ENCODE measurements at regions not wholly inside any gene's neighbourhood (a gene's known extent, or its start where the extent isn't known, plus 50 kb on each side); places are given as distances from the start of the nearest gene placed in this dataset.
"Not testable (repeated sequence)": the region's sequence is repeated elsewhere in the genome, so short reads cannot be mapped to it uniquely, and the experiment has no call there.

- DNase-seq (ENCODE audit: low spot score): no peak
- intact Hi-C loops (cut with DNase I): no loop called here
Measured at GRCh38 chr5:91584352-91584751, 201.2 kb upstream of the ARRDC3 start.

- intact Hi-C loops (cut with DNase I): loop anchor here in 1 of 2 donors (5.0 kb wide), 1 partner anchor 251 kb away; no protein-coding TSS in a partner anchor
- not testable (repeated sequence) for DNase-seq (ENCODE audit: low spot score)
Measured at GRCh38 chr5:91566012-91566411, 182.9 kb upstream of the ARRDC3 start.

- intact Hi-C loops (cut with DNase I): no loop called here
Measured at GRCh38 chr5:91562922-91563321, 179.8 kb upstream of the ARRDC3 start.

GRCh38 chr5:91541696-91542095, 158.6 kb upstream of the ARRDC3 start:
- no peak for DNase-seq (ENCODE audit: low spot score)

More at GRCh38 chr5:91562922-91563321, 179.8 kb upstream of the ARRDC3 start:
- no peak for DNase-seq (ENCODE audit: low spot score)

GRCh38 chr5:91538179-91538578, 155.1 kb upstream of the ARRDC3 start:
- no peak for DNase-seq (ENCODE audit: low spot score)
- intact Hi-C loops (cut with DNase I): no loop called here

More at GRCh38 chr5:91541696-91542095, 158.6 kb upstream of the ARRDC3 start:
- intact Hi-C loops (cut with DNase I): no loop called here

- intact Hi-C loops (cut with DNase I): no loop called here
- no peak for DNase-seq (ENCODE audit: low spot score)
Measured at GRCh38 chr5:91535499-91535898, 152.4 kb upstream of the ARRDC3 start.

GRCh38 chr5:91534332-91534731, 151.2 kb upstream of the ARRDC3 start:
- DNase-seq (ENCODE audit: low spot score): no peak
- intact Hi-C loops (cut with DNase I): no loop called here

- DNase-seq (ENCODE audit: low spot score): no peak
- intact Hi-C loops (cut with DNase I): no loop called here
Measured at GRCh38 chr5:91532779-91533178, 149.7 kb upstream of the ARRDC3 start.

GRCh38 chr5:91532281-91532680, 149.2 kb upstream of the ARRDC3 start:
- no peak for DNase-seq (ENCODE audit: low spot score)

GRCh38 chr5:91528831-91529230, 145.7 kb upstream of the ARRDC3 start:
- no peak for DNase-seq (ENCODE audit: low spot score)
- intact Hi-C loops (cut with DNase I): no loop called here

More at GRCh38 chr5:91532281-91532680, 149.2 kb upstream of the ARRDC3 start:
- intact Hi-C loops (cut with DNase I): no loop called here

GRCh38 chr5:91521785-91522184, 138.7 kb upstream of the ARRDC3 start:
- intact Hi-C loops (cut with DNase I): no loop called here
- no peak for DNase-seq (ENCODE audit: low spot score)

GRCh38 chr5:91521334-91521733, 138.2 kb upstream of the ARRDC3 start:
- intact Hi-C loops (cut with DNase I): no loop called here
- no peak for DNase-seq (ENCODE audit: low spot score)

- DNase-seq (ENCODE audit: low spot score): no peak
- intact Hi-C loops (cut with DNase I): no loop called here
Measured at GRCh38 chr5:91514400-91514799, 131.3 kb upstream of the ARRDC3 start.

GRCh38 chr5:91503321-91503720, 120.2 kb upstream of the ARRDC3 start:
- intact Hi-C loops (cut with DNase I): no loop called here
- no peak for DNase-seq (ENCODE audit: low spot score)

- no peak for DNase-seq (ENCODE audit: low spot score)
- intact Hi-C loops (cut with DNase I): no loop called here
Measured at GRCh38 chr5:91500758-91501157, 117.6 kb upstream of the ARRDC3 start.

GRCh38 chr5:91499943-91500531, 116.9 kb upstream of the ARRDC3 start:
- no peak for DNase-seq (ENCODE audit: low spot score)
- intact Hi-C loops (cut with DNase I): no loop called here

- intact Hi-C loops (cut with DNase I): no loop called here
- no peak for DNase-seq (ENCODE audit: low spot score)
Measured at GRCh38 chr5:91495699-91496098, 112.6 kb upstream of the ARRDC3 start.

GRCh38 chr5:91494447-91494996, 111.4 kb upstream of the ARRDC3 start:
- DNase-seq (ENCODE audit: low spot score): no peak
- intact Hi-C loops (cut with DNase I): no loop called here

- intact Hi-C loops (cut with DNase I): no loop called here
- no peak for DNase-seq (ENCODE audit: low spot score)
Measured at GRCh38 chr5:91493086-91493485, 110.0 kb upstream of the ARRDC3 start.

GRCh38 chr5:91491229-91491628, 108.1 kb upstream of the ARRDC3 start:
- intact Hi-C loops (cut with DNase I): no loop called here
- no peak for DNase-seq (ENCODE audit: low spot score)

- intact Hi-C loops (cut with DNase I): no loop called here
- no peak for DNase-seq (ENCODE audit: low spot score)
Measured at GRCh38 chr5:91490316-91490715, 107.2 kb upstream of the ARRDC3 start.
